Fibroblast of skin of left quadriceps (primary cell): ENCODE measurements at regions not wholly inside any gene's neighbourhood (a gene's known extent, or its start where the extent isn't known, plus 50 kb on each side); places are given as distances from the start of the nearest gene placed in this dataset.
"Not testable (repeated sequence)": the region's sequence is repeated elsewhere in the genome, so short reads cannot be mapped to it uniquely, and the experiment has no call there.

ENCODE experiments used
- DNase-seq, 2 experiments: peaks; one replicate each; pipeline ENCODE4 v3.0.0-alpha.2; 2013; ENCODE audit warnings: low read depth in 2 of 2

DNA sequence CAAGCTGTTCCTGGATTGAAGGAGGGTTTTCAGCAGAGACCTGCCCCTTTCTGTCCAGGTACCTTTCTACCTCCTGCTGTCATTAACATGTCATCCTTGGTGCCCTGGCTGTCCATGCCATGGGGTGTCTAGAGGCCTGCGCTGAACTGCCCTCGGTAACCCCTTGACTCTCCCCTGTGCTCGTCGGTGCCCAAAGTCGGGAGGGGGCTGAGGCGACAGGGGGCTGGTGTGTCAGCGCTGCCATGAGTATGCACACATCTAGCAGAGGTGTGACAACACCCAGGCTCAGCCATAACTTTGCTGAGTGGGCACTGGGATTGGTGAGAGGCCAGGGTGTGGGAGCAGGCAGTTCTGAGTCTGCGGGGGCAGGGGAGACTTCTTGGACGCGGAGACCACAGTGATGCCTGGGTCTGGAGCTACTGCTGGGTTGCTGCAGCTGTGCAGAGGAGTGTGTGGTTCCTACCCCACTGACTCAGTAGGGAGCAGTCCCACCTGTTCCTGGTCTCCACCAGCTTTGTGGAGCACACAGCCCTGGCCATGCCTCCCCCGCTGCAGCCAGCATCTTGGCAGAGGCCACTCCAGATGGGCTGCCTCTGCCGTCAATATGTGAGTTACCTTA is 376.2 kb upstream of the SEMA3C start:
- DNase-seq, result no peak

- no peak for DNase-seq
These were observed 375.0 kb upstream of the SEMA3C start for GRCh38 chr7:81293806-81294205.

DNA sequence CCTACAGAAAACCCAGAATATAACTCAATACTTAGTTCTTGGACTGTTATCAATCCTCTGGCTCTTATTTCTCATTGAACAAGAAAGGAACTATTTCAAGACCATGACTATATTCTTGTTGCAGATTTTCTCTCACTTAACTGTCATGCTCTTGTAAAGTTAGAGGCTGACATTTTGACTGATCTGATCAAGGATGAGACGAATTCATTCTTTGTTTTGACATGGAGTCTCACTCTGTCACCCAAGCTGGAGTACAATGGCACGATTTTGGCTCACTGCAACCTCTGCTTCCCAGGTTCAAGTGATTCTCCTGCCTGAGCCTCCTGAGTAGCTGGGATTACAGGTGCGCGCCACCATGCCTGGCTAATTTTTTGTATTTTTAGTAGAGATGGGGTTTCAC is 367.9 kb upstream of the SEMA3C start:
- not testable (repeated sequence) for DNase-seq

GRCh38 chr7:81285142-81285871 is 366.5 kb upstream of the SEMA3C start:
- peak; percentile 59 to 67 for DNase-seq

DNA sequence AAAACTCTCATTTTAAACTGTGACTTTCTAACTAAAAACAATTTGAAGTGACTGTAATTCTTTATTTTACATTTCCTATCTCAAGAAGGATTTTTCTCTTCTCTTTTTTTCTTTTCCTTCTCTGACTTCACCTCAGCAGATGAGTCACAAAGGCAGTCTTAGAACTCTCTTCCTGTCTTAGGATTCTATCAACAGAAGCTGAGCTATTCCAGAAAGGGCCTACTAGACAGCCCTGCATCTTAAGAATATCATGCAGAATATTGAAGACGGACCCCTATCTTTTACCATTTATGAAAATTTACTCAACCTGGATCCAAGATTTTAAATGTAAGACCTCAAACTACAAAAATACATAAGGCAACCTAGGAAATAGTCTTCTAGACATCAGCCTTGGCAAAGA is 365.7 kb upstream of the SEMA3C start:
- no peak for DNase-seq

GRCh38 chr7:81280531-81280930 is 361.7 kb upstream of the SEMA3C start:
- no peak for DNase-seq

DNA sequence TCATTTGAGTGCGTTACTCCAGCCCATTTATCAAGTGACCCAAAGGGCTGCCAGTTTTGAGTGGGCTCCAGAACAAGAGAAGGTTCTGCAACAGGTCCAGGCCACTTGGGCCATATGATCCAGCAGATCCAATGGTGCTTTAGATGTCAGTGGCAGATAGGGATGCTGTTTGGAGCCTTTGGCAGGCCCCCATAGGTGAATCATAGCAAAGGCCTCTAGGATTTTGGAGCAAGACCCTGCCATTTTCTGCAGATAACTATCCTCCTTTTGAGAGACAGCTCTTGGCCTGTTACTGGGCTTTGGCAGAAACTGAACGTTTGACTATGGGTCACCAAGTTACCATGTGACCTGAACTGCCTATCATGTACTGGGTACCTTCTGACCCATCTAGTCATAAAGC is 358.8 kb upstream of the SEMA3C start:
- DNase-seq, result no peak

GRCh38 chr7:81273601-81274397 is 354.9 kb upstream of the SEMA3C start:
- no peak for DNase-seq

DNA sequence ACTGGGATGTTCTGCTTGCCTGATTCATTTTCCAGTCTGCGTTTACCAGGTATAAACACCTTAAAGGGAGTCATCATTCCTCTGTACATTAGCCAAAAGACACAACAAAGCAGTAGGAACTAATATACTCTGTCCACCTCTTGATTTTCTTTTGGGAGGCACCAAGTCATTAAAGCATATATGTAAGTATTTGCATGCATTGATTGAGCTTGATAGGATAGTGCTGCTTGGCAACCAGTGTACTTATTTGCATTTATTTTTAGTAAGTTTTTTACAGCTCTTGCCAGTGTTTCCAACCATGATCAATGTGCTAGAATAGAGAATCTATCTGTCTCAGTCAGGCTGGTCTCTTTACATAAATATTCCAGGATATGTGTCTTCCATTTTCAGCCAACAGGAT is 353.3 kb upstream of the SEMA3C start:
- no peak for DNase-seq

DNA sequence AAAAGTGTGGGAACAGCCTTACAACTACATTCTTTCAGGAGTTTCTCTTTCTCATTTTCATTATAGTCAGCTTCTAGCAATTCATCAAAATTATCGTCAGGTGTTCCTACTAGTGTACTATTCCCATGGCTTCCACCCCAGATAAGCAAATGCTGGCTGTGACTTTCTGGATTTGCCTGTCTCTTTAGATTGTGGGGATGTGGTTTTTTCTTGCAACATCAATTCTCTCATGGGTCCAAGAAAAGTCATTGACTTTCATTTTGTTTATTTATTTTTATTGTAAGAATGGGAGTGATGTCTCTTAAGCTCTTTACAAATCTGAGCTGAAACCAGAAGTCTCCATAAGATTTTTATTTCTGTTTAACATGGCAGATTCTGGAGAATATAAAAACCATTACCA is 349.7 kb upstream of the SEMA3C start:
- DNase-seq, result no peak

GRCh38 chr7:81267508-81267907 is 348.7 kb upstream of the SEMA3C start:
- no peak for DNase-seq

- DNase-seq, result no peak
These were observed 345.3 kb upstream of the SEMA3C start for GRCh38 chr7:81264116-81264515.

DNA sequence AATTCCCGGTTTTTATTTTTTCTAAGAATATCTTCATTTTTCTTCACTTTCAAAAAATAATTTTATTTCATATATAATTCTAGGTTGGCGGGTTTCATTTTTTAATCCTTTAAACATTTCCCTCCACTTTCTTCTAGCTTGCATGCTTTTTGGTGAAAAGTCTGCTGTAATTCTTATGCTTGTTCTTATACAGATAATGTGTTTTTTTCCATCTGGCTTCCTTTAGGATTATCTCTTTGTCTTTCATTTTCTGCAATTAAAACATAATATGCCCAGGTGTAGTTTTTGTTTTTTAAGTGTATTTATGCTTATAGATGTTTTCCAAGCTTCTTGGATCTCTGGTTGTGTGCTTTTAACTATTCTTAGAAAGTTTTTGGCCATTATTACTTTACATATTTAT is 341.3 kb upstream of the SEMA3C start:
- DNase-seq, result no peak

GRCh38 chr7:81256991-81257390 is 338.1 kb upstream of the SEMA3C start:
- DNase-seq, result peak; percentile 6 to 9

GRCh38 chr7:81248420-81248819 is 329.6 kb upstream of the SEMA3C start:
- DNase-seq, result no peak

DNA sequence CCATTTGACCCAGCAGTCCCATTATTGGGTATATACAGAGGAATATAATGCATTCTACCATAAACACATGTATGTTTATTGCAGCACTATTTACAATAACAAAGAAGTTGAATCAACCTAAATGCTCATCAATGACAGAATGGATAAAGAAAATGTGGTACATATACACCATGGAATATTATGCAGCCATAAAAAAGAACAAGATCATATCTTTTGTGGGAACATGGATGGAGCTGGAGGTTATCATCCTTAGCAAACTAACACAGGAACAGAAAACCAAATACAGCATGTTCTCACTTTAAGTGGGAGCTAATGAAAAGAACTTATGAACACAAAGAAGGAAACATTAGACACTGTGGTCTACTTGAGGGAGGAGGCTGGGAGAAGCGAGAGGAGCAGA is 328.5 kb upstream of the SEMA3C start:
- DNase-seq, result not testable (repeated sequence)

DNA sequence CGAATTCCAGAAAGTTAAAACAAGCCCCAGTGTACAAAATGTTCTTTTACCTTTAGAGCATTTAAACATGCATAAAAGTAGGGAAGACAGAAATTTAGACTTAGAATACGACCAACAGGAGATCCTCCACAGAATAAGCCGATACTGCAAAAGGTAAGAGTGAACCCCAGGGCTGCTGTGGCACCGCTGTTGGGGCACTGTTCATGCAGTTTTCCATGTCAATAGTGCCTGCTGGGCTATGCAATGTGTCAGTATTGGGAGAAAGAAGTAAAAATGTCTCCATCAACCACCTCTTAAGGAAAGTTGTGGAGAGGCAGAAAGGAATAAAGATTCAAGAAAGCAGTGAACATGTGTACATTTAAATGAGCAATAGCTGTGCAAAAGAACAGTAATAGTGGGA is 326.5 kb upstream of the SEMA3C start:
- DNase-seq, result no peak

DNA sequence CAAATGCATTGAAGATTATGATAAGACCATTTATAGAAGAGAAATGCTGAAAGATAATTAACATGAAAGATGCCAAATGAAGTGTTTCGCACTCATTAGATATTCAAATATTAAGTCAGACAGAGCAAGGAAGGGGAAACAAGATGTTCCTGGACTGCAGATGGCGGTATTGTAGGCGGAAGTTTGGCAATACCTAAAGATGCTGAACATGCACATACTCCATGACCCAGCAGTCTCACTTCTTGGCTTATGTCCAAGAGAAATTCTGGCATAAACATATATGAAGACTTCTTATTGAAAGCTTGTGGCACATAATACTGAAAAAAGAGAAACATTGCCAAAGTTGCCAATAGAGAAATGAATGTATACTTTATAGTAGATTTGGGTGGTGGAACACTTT is 325.4 kb upstream of the SEMA3C start:
- peak in 1 of 2 experiments; percentile 19 for DNase-seq

DNA sequence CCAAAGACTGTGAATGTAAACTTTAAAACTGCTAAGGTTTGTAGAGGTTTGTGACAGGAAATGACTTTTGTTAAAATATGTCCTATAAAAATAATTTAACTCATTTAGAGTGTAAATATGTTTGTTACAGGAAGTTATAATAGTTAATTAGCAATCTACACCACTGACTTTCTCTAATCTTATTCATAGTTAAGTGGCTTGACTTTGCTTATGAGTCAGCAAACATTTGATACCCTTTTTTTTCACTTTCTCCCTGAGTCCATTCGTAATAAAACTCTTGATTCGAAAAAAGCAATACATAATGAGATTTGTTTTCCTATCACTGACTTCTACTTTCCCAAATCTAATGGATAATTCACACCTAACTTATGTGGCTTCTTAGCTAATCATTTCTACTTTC is 317.7 kb upstream of the SEMA3C start:
- DNase-seq, result no peak

GRCh38 chr7:81235997-81236396 is 317.1 kb upstream of the SEMA3C start:
- DNase-seq, result no peak

DNA sequence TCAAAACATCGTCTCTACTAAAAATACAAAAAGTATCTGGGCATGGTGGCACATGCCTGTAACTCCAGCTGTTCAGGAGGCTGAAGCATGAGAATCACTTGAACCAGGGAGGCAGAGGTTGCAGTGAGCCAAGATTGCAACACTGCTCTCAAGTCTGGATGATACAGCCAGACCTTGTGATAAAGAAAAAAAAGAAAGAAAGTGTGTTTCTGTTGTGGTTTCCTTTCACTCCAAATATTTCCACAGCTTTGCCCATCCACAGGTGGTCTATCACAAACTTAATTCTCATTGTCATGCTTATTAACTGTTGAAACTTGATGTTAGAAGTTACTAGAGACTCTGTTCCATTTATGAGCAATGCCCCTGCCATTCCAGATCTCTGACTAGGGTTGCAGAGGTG is 316.0 kb upstream of the SEMA3C start:
- no peak for DNase-seq

GRCh38 chr7:81233208-81233940 is 314.5 kb upstream of the SEMA3C start:
- DNase-seq, result no peak
